Endothelial cell of umbilical vein (primary cell): ENCODE measurements at regions not wholly inside any gene's neighbourhood (a gene's known extent, or its start where the extent isn't known, plus 50 kb on each side); places are given as distances from the start of the nearest gene placed in this dataset.

Experiments
- BruUV-seq: library from RNA; stranded (reverse); fragments of 400-500 nt; replicated peaks from 2 replicates; lab custom pipeline; 2021; lab: Mats Ljungman, UMichigan
- CTCF ChIA-PET: fragments of 300-600, 350-600 bp; sonication (Branson Sonifier 250); formaldehyde crosslinking; loops from one replicate; lab custom pipeline; 2021; ENCODE audit warnings: antibody characterized with exemption, inconsistent platforms; lab: Charles Lee
- POLR2A ChIA-PET: fragments of 300-600, 350-600 bp; sonication (Branson Sonifier 250); formaldehyde crosslinking; loops from one replicate; lab custom pipeline; 2021; ENCODE audit warnings: antibody characterized with exemption, inconsistent platforms; lab: Charles Lee
- DNase-seq: peaks from one replicate; pipeline ENCODE4 v3.0.0-alpha.2; 2011; ENCODE audit warnings: low read depth, low spot score
- FAIRE-seq: peaks from 2 replicates; lab custom pipeline; 2011; peaks lifted over from hg19 to GRCh38; lab: Jason Lieb, UNC
- H2AFZ ChIP-seq: 2 replicates; pipeline ENCODE4 v1.6.0; 2012; ENCODE audit warnings: low read depth, low read length, control low read depth, inconsistent platforms
- H3K27ac ChIP-seq: 2 replicates; pipeline ENCODE4 v1.5.1; 2011; ENCODE audit warnings: low read depth, mild to moderate bottlenecking, control low read depth, low read length, moderate library complexity; ENCODE audit not compliant: insufficient read depth
- H3K27me3 ChIP-seq, 2 experiments: 2 replicates each; pipeline versions ENCODE4 v1.6.0 to v1.6.1; 2011; ENCODE audit warnings: low read length in 2 of 2, mixed read lengths in 1 of 2; ENCODE audit not compliant: control insufficient read depth in 2 of 2, insufficient read depth in 2 of 2
- H3K36me3 ChIP-seq, 2 experiments: 2 replicates in 1 of 2; 3 replicates in 1 of 2; pipeline ENCODE4 v1.5.1; 2011; ENCODE audit warnings: low read length in 2 of 2, mild to moderate bottlenecking in 1 of 2, moderate library complexity in 1 of 2; ENCODE audit not compliant: control insufficient read depth in 2 of 2, insufficient read depth in 2 of 2; ENCODE audit errors: extremely low read depth in 1 of 2
- H3K4me1 ChIP-seq: 3 replicates; pipeline ENCODE4 v1.5.1; 2011; ENCODE audit warnings: mild to moderate bottlenecking, low read length; ENCODE audit not compliant: control insufficient read depth, insufficient read depth; ENCODE audit errors: extremely low read depth
- H3K4me2 ChIP-seq: 2 replicates; pipeline ENCODE4 v1.6.1; 2011; ENCODE audit warnings: low read length, control low read depth, mixed read lengths; ENCODE audit not compliant: insufficient read depth
- H3K4me3 ChIP-seq, 3 experiments: fragments of 200-600 bp in 1 of 3; sonication (generic), shearing (Covaris generic) in 1 of 3; replicated peaks in 1 of 3; 2 replicates each; pipeline ENCODE4 v1.5.1; 2011 to 2016; ENCODE audit warnings: control low read depth in 3 of 3, low read length in 3 of 3, mild to moderate bottlenecking in 2 of 3, inconsistent platforms in 1 of 3, low read depth in 1 of 3, moderate library complexity in 1 of 3; ENCODE audit not compliant: insufficient read depth in 1 of 3
- H3K79me2 ChIP-seq: 2 replicates; pipeline ENCODE4 v1.6.0; 2012; ENCODE audit warnings: low read length, inconsistent platforms; ENCODE audit not compliant: control insufficient read depth, insufficient read depth
- H3K9ac ChIP-seq: replicated peaks from 2 replicates; pipeline ENCODE3; 2011; ENCODE audit warnings: low read length, control low read depth; ENCODE audit not compliant: insufficient read depth; ENCODE audit errors: extremely low read depth
- H3K9me1 ChIP-seq: replicated peaks from 3 replicates; pipeline ENCODE4 v1.6.0; 2011; ENCODE audit warnings: mild to moderate bottlenecking, low read length; ENCODE audit not compliant: control insufficient read depth, insufficient read depth; ENCODE audit errors: extremely low read depth
- H3K9me3 ChIP-seq: replicated peaks from 2 replicates; pipeline ENCODE4 v1.5.1; 2012; ENCODE audit warnings: low read length, inconsistent platforms; ENCODE audit not compliant: control insufficient read depth, insufficient read depth
- H4K20me1 ChIP-seq: replicated peaks from 2 replicates; pipeline ENCODE3; 2011; ENCODE audit warnings: mild to moderate bottlenecking, low read length; ENCODE audit not compliant: control insufficient read depth, insufficient read depth; ENCODE audit errors: extremely low read depth
- FOS ChIP-seq: IDR thresholded peaks from 2 replicates; pipeline ENCODE4 v1.6.1; 2011; ENCODE audit warnings: mild to moderate bottlenecking, low read length, moderate library complexity, borderline replicate concordance; ENCODE audit not compliant: insufficient read depth
- GATA2 ChIP-seq: IDR thresholded peaks from 2 replicates; pipeline ENCODE4 v1.7.0; 2011; ENCODE audit warnings: low read depth, mild to moderate bottlenecking, moderate library complexity, mixed read lengths, low read length; ENCODE audit not compliant: insufficient read length, insufficient read depth
- MYC ChIP-seq: IDR thresholded peaks from one replicate; pipeline ENCODE4 v1.6.1; 2011; ENCODE audit warnings: mild to moderate bottlenecking, low read depth, low read length
- POLR2AphosphoS5 ChIP-seq: IDR thresholded peaks from 2 replicates; pipeline ENCODE4 v1.6.1; 2012; ENCODE audit warnings: low read depth, mild to moderate bottlenecking, control low read depth, low read length, moderate library complexity; ENCODE audit not compliant: insufficient read depth
- dilution Hi-C: fragments of 300-500 bp; cut with MboI; formaldehyde crosslinking; loops from one replicate; pipeline ENCODE4 v1.15.0; 2019; ENCODE audit warnings: low sequenced_read_pairs; ENCODE audit not compliant: extremely low pct_ligation_motif_present
- intact Hi-C: fragments of 100-400 bp; cut with micrococcal nuclease; formaldehyde crosslinking; loops from one replicate; pipeline ENCODE4 v1.10.0; 2022

DNA sequence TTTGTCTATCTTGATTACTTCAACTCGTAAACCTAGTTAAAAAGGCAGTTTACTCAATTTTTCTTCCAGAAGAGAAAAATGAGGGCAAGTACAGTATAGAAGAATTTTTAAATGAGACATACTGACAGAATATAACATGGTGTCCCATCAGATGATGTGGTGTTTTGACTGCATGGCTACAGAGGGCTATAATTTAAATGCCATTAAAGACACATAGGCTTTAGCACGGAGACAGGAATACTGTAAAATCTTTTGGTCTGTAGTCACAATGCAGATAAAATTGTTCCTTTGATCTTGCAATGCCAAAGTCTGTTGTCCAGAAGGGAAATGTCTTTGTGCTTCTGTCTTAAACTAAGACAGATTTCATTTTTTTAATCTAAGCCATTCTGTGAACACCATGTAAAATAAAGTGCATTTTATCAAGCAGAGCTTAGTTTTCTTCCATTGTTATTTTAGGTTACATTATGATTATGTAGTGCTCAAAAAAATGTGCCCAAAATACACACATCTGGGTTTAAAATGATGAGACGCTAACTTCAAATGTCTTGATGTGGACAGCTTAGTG is 249.6 kb downstream of the PTPRC start:
- peaks cover 33% of the 10 kb centered on the region for H3K4me1 ChIP-seq
- H3K27me3 ChIP-seq = no peaks in the 10 kb centered on the region
- no peak overlapping the region for H3K4me3 ChIP-seq
- peaks cover 82% of the 10 kb centered on the region for H3K79me2 ChIP-seq
- H3K9me1 ChIP-seq = no peaks in the 10 kb centered on the region
- ChIA-PET CTCF (interaction anchor here (1.1 to 2.0 kb wide), 3 partner anchors 48 to 575 kb away, joined by 3 to 5 read pairs (median 5); no protein-coding TSS in a partner anchor), POLR2A (no interaction called here)
- DNase-seq (no peak), FAIRE-seq (no peak)
- H4K20me1 ChIP-seq = peaks cover 3% of the 10 kb centered on the region
- H3K9ac ChIP-seq = no peak overlapping the region
- H2AFZ ChIP-seq = no peak overlapping the region
- H3K36me3 ChIP-seq = peaks cover 0 to 5% of the 10 kb centered on the region in 2 experiments
- intact Hi-C loops (no loop called here), dilution Hi-C loops (no loop called here)
- no peaks in the 10 kb centered on the region for H3K9me3 ChIP-seq
- no peak overlapping the region for H3K27ac ChIP-seq
- no peak overlapping the region for H3K4me2 ChIP-seq
- no peak for TF ChIP-seq GATA2
- no peak for TF ChIP-seq POLR2AphosphoS5
- no peak for TF ChIP-seq FOS
- no TSS peak for BruUV-seq

DNA sequence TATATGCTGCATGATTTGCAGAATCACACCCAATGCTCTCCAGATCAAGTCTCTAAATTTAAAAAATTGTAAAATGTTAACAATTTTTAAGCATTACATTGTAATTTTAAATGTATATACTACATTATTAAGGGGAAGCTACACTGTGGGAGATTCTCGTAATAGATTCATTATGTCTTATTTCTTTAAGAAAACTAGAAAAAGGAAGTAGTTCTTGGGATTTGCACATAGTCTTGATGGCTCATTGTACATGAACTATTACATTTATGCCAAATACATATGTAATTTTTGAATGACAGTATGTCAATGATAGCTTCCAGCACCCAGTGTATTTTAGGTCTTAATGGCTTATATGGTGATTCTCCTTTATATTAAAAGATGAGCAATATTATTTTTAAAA is 250.3 kb downstream of the PTPRC start:
- peaks cover 3% of the 10 kb centered on the region for H4K20me1 ChIP-seq
- H3K79me2 ChIP-seq = peaks cover 81% of the 10 kb centered on the region
- peaks cover 40% of the 10 kb centered on the region for H3K4me1 ChIP-seq
- FAIRE-seq = no peak
- no peak overlapping the region for H3K9ac ChIP-seq
- ChIA-PET POLR2A (no interaction called here), CTCF (interaction anchor here (1.1 to 2.0 kb wide), 3 partner anchors 48 to 575 kb away, joined by 3 to 5 read pairs (median 5); no protein-coding TSS in a partner anchor)
- no peak for TF ChIP-seq MYC
- no peak overlapping the region for H3K27ac ChIP-seq
- dilution Hi-C loops = no loop called here
- no peak overlapping the region for H2AFZ ChIP-seq
- no peaks in the 10 kb centered on the region for H3K9me3 ChIP-seq
- H3K4me3 ChIP-seq = no peak overlapping the region
- DNase-seq = no peak
- no peaks in the 10 kb centered on the region for H3K27me3 ChIP-seq
- H3K9me1 ChIP-seq = no peaks in the 10 kb centered on the region
- no TSS peak for BruUV-seq
- H3K4me2 ChIP-seq = no peak overlapping the region
- intact Hi-C loops = no loop called here
- H3K36me3 ChIP-seq = peaks cover 0 to 7% of the 10 kb centered on the region in 2 experiments
